Smooth muscle cell of the brain vasculature (primary cell): ENCODE measurements at regions not wholly inside any gene's neighbourhood (a gene's known extent, or its start where the extent isn't known, plus 50 kb on each side); places are given as distances from the start of the nearest gene placed in this dataset.

ENCODE experiments used
- DNase-seq: peaks from one replicate; pipeline ENCODE4 v3.0.0-alpha.2; 2012; ENCODE audit warnings: low read depth, low spot score

DNA sequence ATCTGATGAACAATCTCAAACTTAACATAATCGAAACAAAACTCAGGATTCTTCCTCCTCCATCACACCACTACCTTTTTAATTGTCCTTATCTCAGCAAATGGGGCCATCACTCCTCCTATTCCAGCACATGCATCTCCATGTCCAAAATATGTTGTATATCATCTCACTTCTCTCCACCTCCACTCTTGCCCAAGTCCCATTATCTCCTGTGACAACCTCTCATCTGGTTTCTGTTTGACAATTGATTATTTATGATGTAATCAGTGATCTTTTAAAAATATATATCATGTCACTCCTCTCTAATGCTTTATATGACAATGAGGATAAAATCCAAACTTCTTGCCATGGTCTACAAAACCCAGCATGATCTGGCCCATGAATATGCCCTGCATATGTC is 200.8 kb upstream of the HMGA2 start:
- DNase-seq: no peak

DNA sequence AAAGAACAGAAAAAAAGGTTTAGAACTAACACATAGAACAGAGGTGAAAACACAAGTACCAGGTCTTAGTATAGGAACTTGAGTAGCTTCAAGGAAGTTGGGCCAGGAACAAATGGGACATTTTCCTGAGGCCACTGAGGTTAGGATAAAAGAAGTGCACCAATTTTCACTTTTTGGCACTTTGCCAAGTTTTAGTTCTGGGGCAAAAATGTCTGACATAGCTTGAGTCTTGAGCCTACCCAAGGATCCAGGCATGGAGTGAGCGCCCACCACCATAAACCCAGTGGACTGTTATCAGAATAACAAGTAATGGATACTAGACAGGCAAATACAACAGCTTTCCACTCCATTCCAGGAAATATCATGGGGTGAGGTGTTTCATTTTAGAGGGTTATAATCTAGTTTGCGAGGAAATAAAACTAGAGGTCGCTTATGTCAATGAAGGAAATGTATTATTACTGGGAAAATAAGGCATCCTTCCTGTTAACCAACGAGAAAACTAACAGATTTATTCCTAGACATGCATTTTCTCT is 199.7 kb upstream of the HMGA2 start:
- no peak for DNase-seq

DNA sequence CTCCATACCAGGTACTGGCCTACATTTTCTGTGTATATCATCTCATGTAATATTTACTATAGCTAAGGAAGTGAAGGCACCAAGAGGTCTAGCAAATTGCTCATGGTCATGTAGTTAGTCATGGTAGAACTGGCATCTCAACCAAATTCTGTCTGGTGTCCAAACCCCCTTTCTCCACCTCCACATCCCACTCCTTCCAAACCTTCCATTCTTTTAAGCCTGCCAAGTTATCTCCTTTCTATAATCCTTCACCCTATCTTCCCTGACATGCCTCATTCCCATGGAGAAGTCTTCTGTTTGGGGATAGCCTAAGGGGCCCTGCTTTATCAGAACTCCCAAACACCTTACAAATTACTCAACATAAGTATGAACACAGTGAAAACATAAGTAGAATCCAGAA is 196.2 kb upstream of the HMGA2 start:
- DNase-seq: no peak

GRCh38 chr12:65630555-65630954 is 193.7 kb upstream of the HMGA2 start:
- no peak for DNase-seq

- peak; percentile 93 for DNase-seq
Measured at GRCh38 chr12:65631621-65632111, 192.6 kb upstream of the HMGA2 start.

- no peak for DNase-seq
Measured at GRCh38 chr12:65632131-65632855, 192.0 kb upstream of the HMGA2 start.

DNA sequence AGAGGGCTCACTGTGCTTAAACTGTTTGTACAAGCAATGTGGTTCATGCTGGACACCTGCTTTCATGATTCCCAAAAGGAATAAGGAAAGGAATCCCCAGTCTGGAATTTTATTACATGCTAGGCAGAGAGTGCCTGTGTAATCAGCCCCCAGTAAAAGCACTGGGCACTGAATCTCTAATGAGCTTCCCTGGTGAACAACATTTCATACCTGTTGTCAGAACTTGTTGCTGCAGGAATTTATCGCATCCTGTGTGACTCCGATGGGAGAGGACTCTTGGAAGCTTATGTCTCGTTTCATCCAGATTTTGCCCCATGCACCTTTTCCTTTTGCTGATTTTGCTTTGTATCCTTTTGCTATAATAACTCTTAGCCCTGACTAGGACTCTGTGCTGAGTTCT is 190.2 kb upstream of the HMGA2 start:
- no peak for DNase-seq

- DNase-seq: no peak
Measured at GRCh38 chr12:65634626-65635331, 189.5 kb upstream of the HMGA2 start.

DNA sequence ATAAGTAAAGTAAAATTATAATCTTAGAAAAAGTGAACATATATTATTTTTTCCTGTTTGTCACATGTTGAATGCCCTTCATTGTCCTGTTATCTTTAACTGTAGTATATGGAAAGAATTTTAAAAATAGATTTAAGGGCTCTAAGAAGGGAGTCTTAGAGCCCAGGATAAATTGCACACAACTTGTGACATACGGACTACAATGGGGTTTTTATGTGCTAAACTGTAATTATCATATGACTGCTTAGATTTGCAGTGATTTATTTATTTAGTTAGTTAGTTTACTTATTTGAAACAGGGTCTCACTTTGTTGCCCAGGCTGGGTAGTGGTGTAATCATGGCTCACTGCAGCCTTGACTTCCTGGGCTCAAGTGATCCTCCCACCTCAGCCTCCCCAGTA is 187.8 kb upstream of the HMGA2 start:
- DNase-seq: no peak

GRCh38 chr12:65637150-65637549 is 187.1 kb upstream of the HMGA2 start:
- DNase-seq: no peak

DNA sequence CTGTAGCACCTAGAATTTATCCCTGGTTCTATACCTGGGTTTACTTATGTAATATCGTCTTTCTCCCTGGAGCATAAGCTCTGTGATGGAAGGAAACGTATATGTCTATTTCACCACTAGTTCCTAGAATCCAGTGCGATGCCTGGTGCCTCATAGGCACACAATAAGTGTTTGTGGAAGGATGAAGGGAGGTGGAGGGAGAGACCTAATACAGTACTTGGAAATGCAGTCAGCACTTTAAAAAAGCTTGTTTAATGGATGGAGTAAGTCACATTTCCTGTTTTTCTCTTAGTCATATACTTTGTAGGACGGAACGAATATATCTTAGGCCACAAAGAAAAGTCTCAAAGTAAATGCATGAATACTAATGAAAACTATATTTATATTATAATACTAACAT is 186.5 kb upstream of the HMGA2 start:
- DNase-seq: no peak

DNA sequence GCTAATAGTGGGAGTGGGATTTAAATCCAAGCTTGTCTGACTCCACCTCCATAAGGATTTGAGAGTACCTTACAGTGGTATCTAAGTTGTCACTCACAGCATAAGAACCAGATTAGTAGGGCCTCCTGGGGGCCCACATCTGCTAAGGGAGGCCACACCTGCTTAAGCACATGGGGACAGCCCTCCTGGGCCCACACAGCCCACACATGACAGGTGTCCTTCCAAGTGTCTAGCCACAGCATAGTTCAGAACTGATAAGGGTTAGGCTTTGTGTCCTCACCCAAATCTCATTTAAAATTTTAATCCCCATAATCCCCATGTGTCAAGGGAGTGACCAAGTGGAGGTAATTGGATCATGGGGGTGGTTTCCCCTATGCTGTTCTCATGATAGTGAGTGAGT is 186.0 kb upstream of the HMGA2 start:
- no peak for DNase-seq

- DNase-seq: peak; percentile 97
Measured at GRCh38 chr12:65640489-65640901, 183.8 kb upstream of the HMGA2 start.

GRCh38 chr12:65642061-65642661 is 182.1 kb upstream of the HMGA2 start:
- no peak for DNase-seq

DNA sequence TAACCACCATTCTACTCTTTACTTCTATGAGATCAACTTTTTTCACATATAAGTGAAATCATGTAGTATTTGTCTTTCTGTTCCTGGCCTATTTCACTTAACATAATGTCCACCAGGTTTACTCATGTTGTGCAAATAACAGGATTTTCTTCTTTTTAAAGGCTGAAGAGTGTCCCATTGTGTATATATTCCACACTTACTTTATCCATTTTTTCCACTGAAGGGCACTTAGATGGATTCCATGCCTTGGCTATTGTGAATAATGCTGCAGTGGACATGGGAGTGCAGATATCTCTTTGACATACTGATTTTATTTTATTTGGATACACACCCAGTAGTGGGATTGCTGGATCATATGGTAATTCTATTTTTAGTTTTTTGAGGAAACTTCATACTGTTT is 181.1 kb upstream of the HMGA2 start:
- DNase-seq: no peak

- no peak for DNase-seq
Measured at GRCh38 chr12:65643595-65644386, 180.5 kb upstream of the HMGA2 start.

GRCh38 chr12:65646127-65646643 is 178.1 kb upstream of the HMGA2 start:
- no peak for DNase-seq

GRCh38 chr12:65647074-65647473 is 177.2 kb upstream of the HMGA2 start:
- no peak for DNase-seq

GRCh38 chr12:65648461-65648860 is 175.8 kb upstream of the HMGA2 start:
- no peak for DNase-seq

GRCh38 chr12:65649126-65649525 is 175.2 kb upstream of the HMGA2 start:
- DNase-seq: peak; percentile 80

DNA sequence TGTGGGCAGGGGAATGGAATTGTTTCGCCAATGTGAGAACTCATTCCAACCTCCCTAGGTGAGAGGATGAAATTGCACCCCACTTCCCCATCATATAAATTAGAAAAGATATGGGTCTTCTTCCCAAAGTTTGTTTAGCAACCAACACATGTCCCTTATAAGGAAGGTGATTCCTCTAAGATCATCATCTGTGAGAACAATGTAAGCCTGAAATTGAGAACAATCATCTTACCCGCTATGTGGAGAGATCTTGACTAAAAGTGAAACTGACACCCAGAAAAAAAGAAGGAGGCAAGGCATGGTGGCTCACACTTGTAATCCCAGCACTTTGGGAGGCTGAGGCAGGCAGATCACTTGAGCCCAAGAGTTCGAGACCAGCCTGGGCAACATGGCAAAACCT is 173.2 kb upstream of the HMGA2 start:
- no peak for DNase-seq
